Osteocyte (in vitro differentiated cells): ENCODE measurements at regions not wholly inside any gene's neighbourhood (a gene's known extent, or its start where the extent isn't known, plus 50 kb on each side); places are given as distances from the start of the nearest gene placed in this dataset.

ENCODE experiments used
- DNase-seq: peaks from one replicate; pipeline ENCODE4 v3.0.0; 2021; ENCODE audit warnings: mixed read lengths; ENCODE audit not compliant: unreplicated experiment; ENCODE audit errors: extremely low spot score
- H3K27ac Mint-ChIP-seq: one replicate; pipeline ENCODE4 v1.8.0; 2021; ENCODE audit warnings: mild to moderate bottlenecking, mixed read lengths; ENCODE audit not compliant: unreplicated experiment
- H3K27me3 Mint-ChIP-seq: one replicate; pipeline ENCODE4 v1.8.0; 2021; ENCODE audit warnings: mixed read lengths; ENCODE audit not compliant: unreplicated experiment
- H3K36me3 Mint-ChIP-seq: one replicate; pipeline ENCODE4 v1.8.0; 2021; ENCODE audit warnings: mixed read lengths; ENCODE audit not compliant: unreplicated experiment
- H3K4me1 Mint-ChIP-seq: one replicate; pipeline ENCODE4 v1.8.0; 2021; ENCODE audit warnings: mixed read lengths; ENCODE audit not compliant: unreplicated experiment
- H3K4me3 Mint-ChIP-seq: one replicate; pipeline ENCODE4 v1.8.0; 2021; ENCODE audit warnings: mild to moderate bottlenecking, moderate library complexity, mixed read lengths; ENCODE audit not compliant: unreplicated experiment
- H3K9me3 Mint-ChIP-seq: one replicate; pipeline ENCODE4 v1.8.0; 2021; ENCODE audit warnings: mixed read lengths; ENCODE audit not compliant: unreplicated experiment
- CTCF ChIP-seq: fragments of 200-600 bp; sonication (generic); IDR thresholded peaks from 2 replicates; pipeline ENCODE4 v1.5.0; 2021; ENCODE audit warnings: antibody characterized with exemption, mild to moderate bottlenecking, moderate library complexity

DNA sequence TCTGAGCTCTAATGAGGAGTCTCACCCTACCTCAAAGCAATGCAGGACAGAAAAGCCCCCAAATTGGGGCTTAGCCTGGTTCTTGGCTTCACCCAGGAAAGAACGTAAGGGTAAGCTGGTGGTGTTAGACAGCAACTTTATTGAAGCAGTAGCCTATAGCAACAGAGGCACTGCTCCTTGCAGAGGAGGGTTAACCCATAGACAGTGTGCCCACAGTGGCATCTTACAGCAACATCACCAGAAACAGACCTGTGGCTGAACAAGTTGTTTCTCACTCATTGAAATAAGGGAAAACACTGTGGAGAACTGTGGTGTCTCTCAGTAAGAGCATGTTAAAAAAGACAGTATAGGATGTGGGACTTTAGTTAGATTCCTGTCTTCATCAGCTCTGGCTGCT is 80.4 kb upstream of the SPTLC3 start:
- Mint-ChIP-seq H3K36me3 (no peaks in the 10 kb centered on the region), H3K27ac (no peak overlapping the region), H3K27me3 (no peaks in the 10 kb centered on the region), H3K4me1 (peaks cover 35% of the 10 kb centered on the region), H3K4me3 (no peak overlapping the region), H3K9me3 (no peaks in the 10 kb centered on the region)
- TF ChIP-seq CTCF, result no peak
- DNase-seq, result no peak

GRCh38 chr20:12928755-12929401 is 79.9 kb upstream of the SPTLC3 start:
- Mint-ChIP-seq H3K4me1 (peaks cover 35% of the 10 kb centered on the region), H3K27ac (peak overlapping the region; percentile 2), H3K4me3 (no peak overlapping the region), H3K27me3 (no peaks in the 10 kb centered on the region), H3K36me3 (no peaks in the 10 kb centered on the region), H3K9me3 (no peaks in the 10 kb centered on the region)
- no peak for DNase-seq
- peak; percentile 6 for TF ChIP-seq CTCF

- no peak for DNase-seq
- Mint-ChIP-seq H3K27me3 (no peaks in the 10 kb centered on the region), H3K27ac (peak overlapping the region; percentile 53), H3K36me3 (no peaks in the 10 kb centered on the region), H3K9me3 (no peaks in the 10 kb centered on the region), H3K4me1 (peaks cover 9% of the 10 kb centered on the region), H3K4me3 (no peak overlapping the region)
- TF ChIP-seq CTCF, result no peak
These were observed 72.8 kb upstream of the SPTLC3 start for GRCh38 chr20:12936020-12936419.

- no peak overlapping the region for H3K27ac Mint-ChIP-seq
- no peaks in the 10 kb centered on the region for H3K27me3 Mint-ChIP-seq
- H3K4me3 Mint-ChIP-seq, result no peak overlapping the region
- H3K4me1 Mint-ChIP-seq, result peaks cover 9% of the 10 kb centered on the region
- no peak for TF ChIP-seq CTCF
- H3K9me3 Mint-ChIP-seq, result no peaks in the 10 kb centered on the region
- H3K36me3 Mint-ChIP-seq, result no peaks in the 10 kb centered on the region
- DNase-seq, result no peak
These were observed 72.2 kb upstream of the SPTLC3 start for GRCh38 chr20:12936524-12936923.

DNA sequence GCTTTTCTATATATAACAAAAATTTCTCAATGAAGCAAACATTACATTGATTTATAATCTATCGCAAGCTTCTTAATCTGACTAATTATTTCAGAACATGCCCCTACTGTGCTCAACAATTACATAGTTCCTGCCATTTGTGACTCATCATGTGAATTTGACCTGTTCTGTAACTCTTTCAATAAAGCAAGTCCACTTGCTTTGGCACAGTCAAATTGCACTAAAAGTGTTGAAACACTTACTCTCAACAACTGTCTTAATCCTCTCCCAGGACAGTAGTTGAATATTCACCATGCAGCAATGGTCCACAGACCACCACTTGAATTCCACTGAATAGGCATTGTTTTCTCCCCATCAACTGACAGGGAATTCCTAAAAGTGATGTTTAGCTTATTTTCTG is 67.7 kb upstream of the SPTLC3 start:
- no peaks in the 10 kb centered on the region for H3K36me3 Mint-ChIP-seq
- no peak for DNase-seq

More for the DNA sequence above, 67.7 kb upstream of the SPTLC3 start:
- H3K27me3 Mint-ChIP-seq, result no peaks in the 10 kb centered on the region
- peaks cover 8% of the 10 kb centered on the region for H3K4me1 Mint-ChIP-seq
- no peaks in the 10 kb centered on the region for H3K9me3 Mint-ChIP-seq
- H3K27ac Mint-ChIP-seq, result no peak overlapping the region
- no peak overlapping the region for H3K4me3 Mint-ChIP-seq
- TF ChIP-seq CTCF, result no peak
